ENCODE measurements at regions not wholly inside any gene's neighbourhood (a gene's known extent, or its start where the extent isn't known, plus 50 kb on each side); places are given as distances from the start of the nearest gene placed in this dataset.

DNA sequence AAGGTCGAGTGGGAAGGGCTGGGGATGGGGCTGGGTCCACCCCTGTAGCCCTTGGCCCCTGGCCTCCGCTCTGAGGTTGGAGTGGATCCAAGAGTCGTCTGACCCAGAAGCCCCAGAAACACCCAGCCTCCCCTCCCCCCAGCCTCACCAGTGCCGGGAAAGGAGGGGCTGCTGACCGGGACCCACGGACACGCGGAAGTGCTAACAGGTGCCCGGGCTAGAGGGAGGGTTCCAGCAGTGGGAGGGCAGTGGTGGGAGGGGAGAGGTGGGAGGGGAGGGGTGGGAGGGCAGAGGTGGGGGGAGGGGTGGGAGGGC lies 131.8 kb upstream of the NKX1-1 start:
- Mint-ChIP-seq H3K36me3 (ENCODE audit: low read depth) (no peaks in the 10 kb centered on the region), H3K27ac (no peak overlapping the region), H3K9me3 (no peaks in the 10 kb centered on the region), H3K4me3 (no peak overlapping the region), H3K27me3 (peaks cover 4% of the 10 kb centered on the region), H3K4me1 (ENCODE audit: low read depth) (no peaks in the 10 kb centered on the region)
- intact Hi-C loops (cut with DNase I, micrococcal nuclease), result no loop called here
- Histone ChIP-seq H3K9me3 (ENCODE audit: control insufficient read depth in 1 of 2, insufficient read depth in 1 of 2, low read length in 2 of 2) (no peaks in the 10 kb centered on the region), H3K27ac (ENCODE audit: low read depth in 1 of 2, low read length in 2 of 2) (no peak overlapping the region), H3K4me1 (ENCODE audit: insufficient read depth, low read length) (peaks cover 3% of the 10 kb centered on the region), H3K4me3 (ENCODE audit: low read length) (no peak overlapping the region), H3K36me3 (ENCODE audit: insufficient read depth, low read length) (no peaks in the 10 kb centered on the region), H3K27me3 (ENCODE audit: control insufficient read depth in 1 of 2, insufficient read depth in 2 of 2, low read length in 2 of 2) (peaks cover 0 to 3% of the 10 kb centered on the region in 2 experiments)
- TF ChIP-seq, protein P1, sequence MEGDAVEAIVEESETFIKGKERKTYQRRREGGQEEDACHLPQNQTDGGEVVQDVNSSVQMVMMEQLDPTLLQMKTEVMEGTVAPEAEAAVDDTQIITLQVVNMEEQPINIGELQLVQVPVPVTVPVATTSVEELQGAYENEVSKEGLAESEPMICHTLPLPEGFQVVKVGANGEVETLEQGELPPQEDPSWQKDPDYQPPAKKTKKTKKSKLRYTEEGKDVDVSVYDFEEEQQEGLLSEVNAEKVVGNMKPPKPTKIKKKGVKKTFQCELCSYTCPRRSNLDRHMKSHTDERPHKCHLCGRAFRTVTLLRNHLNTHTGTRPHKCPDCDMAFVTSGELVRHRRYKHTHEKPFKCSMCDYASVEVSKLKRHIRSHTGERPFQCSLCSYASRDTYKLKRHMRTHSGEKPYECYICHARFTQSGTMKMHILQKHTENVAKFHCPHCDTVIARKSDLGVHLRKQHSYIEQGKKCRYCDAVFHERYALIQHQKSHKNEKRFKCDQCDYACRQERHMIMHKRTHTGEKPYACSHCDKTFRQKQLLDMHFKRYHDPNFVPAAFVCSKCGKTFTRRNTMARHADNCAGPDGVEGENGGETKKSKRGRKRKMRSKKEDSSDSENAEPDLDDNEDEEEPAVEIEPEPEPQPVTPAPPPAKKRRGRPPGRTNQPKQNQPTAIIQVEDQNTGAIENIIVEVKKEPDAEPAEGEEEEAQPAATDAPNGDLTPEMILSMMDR (IDR thresholded peaks at IDR 0.05), result no peak
- ATAC-seq (ENCODE audit: poor library complexity) (no peak), DNase-seq (no peak)
- CTCF ChIA-PET, result no interaction called here
- POLR2A ChIA-PET, result no interaction called here

DNA sequence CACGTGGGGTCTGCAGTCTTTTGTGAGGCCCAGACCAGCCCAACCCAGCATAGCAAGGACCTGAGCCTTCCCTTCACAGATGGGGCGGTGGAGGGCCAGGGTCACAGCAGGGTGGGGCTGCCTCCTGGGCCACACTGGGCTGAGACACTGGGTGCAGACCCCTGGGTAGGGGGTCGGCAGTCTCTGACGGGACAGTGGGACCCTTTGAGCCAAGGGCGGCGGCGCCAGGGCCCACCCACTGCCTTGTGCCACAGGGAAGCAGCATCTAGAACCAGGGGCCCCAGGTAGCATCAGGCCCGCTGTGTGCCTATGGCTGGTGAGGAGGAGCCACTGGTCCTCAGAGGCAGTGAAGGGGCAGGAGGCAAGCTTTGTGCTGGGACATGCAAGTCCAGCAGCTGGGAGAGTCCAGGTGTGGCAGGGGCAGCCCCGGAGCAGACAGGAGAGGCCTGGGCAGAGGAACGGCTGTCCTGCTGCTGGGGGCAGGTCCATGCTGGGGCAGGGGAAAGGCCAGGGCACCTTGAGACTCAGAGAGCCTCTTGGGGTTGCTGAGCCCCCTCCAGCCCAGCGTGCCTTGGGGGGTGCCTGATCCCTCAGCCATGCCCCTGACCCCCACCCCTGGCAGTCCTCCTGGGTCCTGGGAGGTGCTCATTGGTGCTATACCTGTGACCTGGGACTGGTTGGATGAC lies 131.3 kb upstream of the NKX1-1 start:
- Mint-ChIP-seq H3K27ac (no peak overlapping the region), H3K9me3 (no peaks in the 10 kb centered on the region), H3K36me3 (ENCODE audit: low read depth) (no peaks in the 10 kb centered on the region), H3K4me1 (ENCODE audit: low read depth) (no peaks in the 10 kb centered on the region), H3K4me3 (no peak overlapping the region), H3K27me3 (peaks cover 4% of the 10 kb centered on the region)
- Histone ChIP-seq H3K27me3 (ENCODE audit: control insufficient read depth in 1 of 2, insufficient read depth in 2 of 2, low read length in 2 of 2) (peaks cover 3 to 4% of the 10 kb centered on the region in 2 experiments), H3K36me3 (ENCODE audit: insufficient read depth, low read length) (no peaks in the 10 kb centered on the region), H3K4me1 (ENCODE audit: insufficient read depth, low read length) (peaks cover under 1% of the 10 kb centered on the region), H3K4me3 (ENCODE audit: low read length) (no peak overlapping the region), H3K9me3 (ENCODE audit: control insufficient read depth in 1 of 2, insufficient read depth in 1 of 2, low read length in 2 of 2) (no peaks in the 10 kb centered on the region), H3K27ac (ENCODE audit: low read depth in 1 of 2, low read length in 2 of 2) (no peak overlapping the region)
- POLR2A ChIA-PET, result no interaction called here
- ATAC-seq (ENCODE audit: poor library complexity), result no peak
- no peak for DNase-seq
- CTCF ChIA-PET, result no interaction called here
- TF ChIP-seq, protein P1 (IDR thresholded peaks at IDR 0.05), result no peak
- intact Hi-C loops (cut with DNase I, micrococcal nuclease), result no loop called here

DNA sequence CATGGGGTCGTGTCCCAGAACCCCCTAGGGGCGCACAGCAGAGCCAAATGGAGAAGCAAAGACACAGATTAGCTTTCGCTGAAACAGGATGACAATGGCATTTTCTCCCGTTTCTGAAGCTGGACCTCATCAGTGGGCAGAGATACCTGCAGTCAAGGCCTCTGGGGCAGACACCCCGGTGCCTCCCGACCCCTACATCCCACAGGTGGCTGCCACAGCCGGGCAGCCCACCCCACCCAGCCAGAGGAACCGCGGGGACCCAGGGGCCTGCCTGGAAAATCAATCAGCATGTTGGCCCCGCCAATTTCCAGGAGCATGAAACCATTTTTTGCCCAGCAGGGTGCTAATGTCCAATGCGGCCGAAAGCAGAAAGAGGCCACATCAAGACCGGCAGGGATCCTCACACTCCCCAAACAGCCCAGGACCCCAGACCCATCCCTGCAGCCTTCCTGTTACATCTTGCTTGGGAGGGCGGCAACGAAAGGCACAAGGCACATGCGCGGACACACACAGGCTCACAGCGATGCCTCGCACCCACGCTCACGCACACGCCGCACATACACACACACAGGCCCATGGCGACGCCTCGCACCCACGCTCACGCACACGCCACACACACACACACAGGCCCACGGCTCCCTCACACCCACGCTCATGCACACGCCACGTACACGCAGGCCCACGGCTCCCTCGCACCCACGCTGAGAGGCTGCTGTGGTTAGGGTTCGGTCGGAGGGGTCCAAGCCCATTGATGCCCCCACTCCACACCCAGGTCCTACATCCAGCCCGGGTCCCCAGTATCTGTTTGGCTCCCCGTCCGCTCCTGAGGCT lies 130.6 kb upstream of the NKX1-1 start:
- Histone ChIP-seq H3K36me3 (ENCODE audit: insufficient read depth, low read length) (no peaks in the 10 kb centered on the region), H3K4me3 (ENCODE audit: low read length) (no peak overlapping the region), H3K27me3 (ENCODE audit: control insufficient read depth in 1 of 2, insufficient read depth in 2 of 2, low read length in 2 of 2) (peaks cover 4 to 7% of the 10 kb centered on the region in 2 experiments), H3K27ac (ENCODE audit: low read depth in 1 of 2, low read length in 2 of 2) (no peak overlapping the region), H3K9me3 (ENCODE audit: control insufficient read depth in 1 of 2, insufficient read depth in 1 of 2, low read length in 2 of 2) (peaks cover 0 to 4% of the 10 kb centered on the region in 2 experiments), H3K4me1 (ENCODE audit: insufficient read depth, low read length) (no peaks in the 10 kb centered on the region)
- POLR2A ChIA-PET, result no interaction called here
- no peaks in the 10 kb centered on the region for H3K4me1 Mint-ChIP-seq (ENCODE audit: low read depth)
- H3K4me3 Mint-ChIP-seq, result no peak overlapping the region
- intact Hi-C loops (cut with DNase I, micrococcal nuclease), result no loop called here
- DNase-seq (no peak), ATAC-seq (ENCODE audit: poor library complexity) (no peak)
- TF ChIP-seq, protein P1 (IDR thresholded peaks at IDR 0.05), result no peak
- no peaks in the 10 kb centered on the region for H3K9me3 Mint-ChIP-seq
- no peaks in the 10 kb centered on the region for H3K36me3 Mint-ChIP-seq (ENCODE audit: low read depth)
- peaks cover 4% of the 10 kb centered on the region for H3K27me3 Mint-ChIP-seq
- no peak overlapping the region for H3K27ac Mint-ChIP-seq
- CTCF ChIA-PET, result no interaction called here

All from CD4-positive, alpha-beta T cell (primary cell).